H1 (cell line): ENCODE measurements at regions not wholly inside any gene's neighbourhood (a gene's known extent, or its start where the extent isn't known, plus 50 kb on each side); places are given as distances from the start of the nearest gene placed in this dataset.

Experiments used
- CBX5 ChIP-seq: fragments of 300-800, 300-1000 bp; sonication (generic); IDR thresholded peaks from 2 replicates; pipeline ENCODE4 v1.7.1; 2016; ENCODE audit warnings: antibody characterized with exemption, low read length, low read depth
- JUN ChIP-seq: IDR thresholded peaks from 2 replicates; pipeline ENCODE4 v1.6.1; 2011; ENCODE audit warnings: low read depth, mild to moderate bottlenecking, improper control_type of control experiment, low read length
- RFX5 ChIP-seq: IDR thresholded peaks from 2 replicates; pipeline ENCODE4 v1.6.1; 2011; ENCODE audit warnings: low read depth, low read length, improper control_type of control experiment, borderline replicate concordance
- ZNF274 ChIP-seq: IDR thresholded peaks from 2 replicates; pipeline ENCODE4 v1.7.0; 2012; ENCODE audit warnings: low read length, borderline replicate concordance; ENCODE audit errors: extremely low read depth

DNA sequence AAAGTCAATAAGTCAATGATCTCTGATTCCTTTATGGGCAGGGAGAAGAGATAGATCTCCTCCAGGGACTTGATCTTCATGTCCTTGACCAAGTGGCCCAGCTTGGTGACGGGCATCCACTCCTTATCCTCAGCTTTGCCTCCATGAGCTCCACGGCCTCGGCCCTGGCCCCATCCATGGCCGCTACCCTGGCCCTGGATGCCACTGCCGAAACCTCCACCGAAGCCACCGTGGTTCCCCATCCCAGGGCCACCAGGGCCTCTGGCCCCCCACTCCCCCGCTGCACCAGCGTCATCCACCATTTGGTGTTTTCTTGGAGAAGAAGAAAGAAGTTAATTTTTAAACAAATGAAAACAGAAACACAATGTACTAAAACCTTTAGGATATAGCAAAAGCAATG is 518.1 kb downstream of the GRXCR1 start (continued):
- TF ChIP-seq JUN (no peak), RFX5 (no peak), CBX5 (no peak), ZNF274 (no peak)
